HG02870 (cell line): ENCODE measurements at regions not wholly inside any gene's neighbourhood (a gene's known extent, or its start where the extent isn't known, plus 50 kb on each side); places are given as distances from the start of the nearest gene placed in this dataset.

Experiments used
- ATAC-seq: cut with Tn5 transposase; IDR thresholded peaks from one replicate; pipeline ENCODE4 v1.9.1; 2021; ENCODE audit warnings: mild to moderate bottlenecking, moderate library complexity; ENCODE audit not compliant: unreplicated experiment

DNA sequence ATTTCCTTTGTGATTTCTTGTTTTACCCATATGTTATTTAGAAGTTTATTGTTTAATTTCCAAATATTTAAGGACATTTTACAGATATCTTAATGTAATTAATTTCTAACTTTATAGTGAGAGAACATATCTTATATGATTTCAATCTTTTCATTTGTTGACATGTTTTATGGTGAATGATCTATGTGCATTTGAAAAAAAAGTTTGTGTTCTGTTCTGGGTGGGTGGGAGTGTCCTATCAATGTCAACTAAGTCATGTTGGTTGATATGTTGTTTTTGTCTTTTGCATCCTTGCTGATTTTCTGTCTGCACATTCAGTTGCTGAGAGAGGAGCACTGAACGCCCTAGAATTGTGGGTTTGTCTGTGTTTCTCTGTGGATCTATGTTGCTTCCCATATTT, 50.3 kb upstream of the CBFA2T3 start:
- ATAC-seq: no peak

DNA sequence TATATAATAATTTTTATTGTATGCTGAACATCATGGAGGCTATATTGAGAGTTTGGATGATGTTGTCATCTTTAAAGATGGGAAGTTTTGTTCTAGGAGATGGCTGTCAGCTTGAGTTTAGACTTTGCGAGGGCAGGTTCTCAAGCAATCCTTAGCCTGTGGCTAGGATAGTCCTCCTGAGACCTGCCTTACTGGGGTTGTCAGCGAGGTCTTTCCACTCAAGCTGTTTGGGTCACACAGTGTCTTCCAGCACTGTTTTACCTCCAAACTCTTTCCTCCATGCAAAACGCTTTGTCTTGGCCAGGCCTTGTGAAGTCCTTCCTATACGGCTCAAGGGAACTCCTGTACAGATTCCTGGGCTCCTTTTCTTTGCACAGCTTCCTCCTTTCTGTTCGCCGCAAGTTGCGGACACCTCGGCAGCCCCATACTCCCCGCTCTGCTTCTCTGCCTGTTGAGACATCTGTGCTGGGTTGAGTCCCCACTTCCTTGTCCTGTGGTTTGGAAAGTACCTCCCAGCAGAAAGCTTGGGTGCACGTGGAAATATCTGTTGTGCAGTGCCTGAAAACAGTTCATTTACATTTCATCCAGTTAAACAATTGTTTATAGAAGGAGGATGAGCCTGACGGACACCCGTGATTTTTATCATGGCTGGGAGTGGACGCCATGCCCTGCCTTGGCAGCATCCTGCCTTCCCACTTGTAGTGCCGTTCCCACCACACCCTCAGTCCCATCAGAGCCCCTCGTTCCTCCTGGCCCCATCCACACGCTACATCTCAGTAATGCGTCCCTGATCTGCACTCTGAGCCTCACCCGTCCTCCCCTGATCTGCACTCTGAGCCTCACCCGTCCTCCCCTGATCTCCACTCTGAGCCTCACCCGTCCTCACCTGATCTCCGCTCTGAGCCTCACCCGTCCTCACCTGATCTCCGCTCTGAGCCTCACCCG, 55.0 kb upstream of the CBFA2T3 start:
- ATAC-seq: peak; percentile 54

DNA sequence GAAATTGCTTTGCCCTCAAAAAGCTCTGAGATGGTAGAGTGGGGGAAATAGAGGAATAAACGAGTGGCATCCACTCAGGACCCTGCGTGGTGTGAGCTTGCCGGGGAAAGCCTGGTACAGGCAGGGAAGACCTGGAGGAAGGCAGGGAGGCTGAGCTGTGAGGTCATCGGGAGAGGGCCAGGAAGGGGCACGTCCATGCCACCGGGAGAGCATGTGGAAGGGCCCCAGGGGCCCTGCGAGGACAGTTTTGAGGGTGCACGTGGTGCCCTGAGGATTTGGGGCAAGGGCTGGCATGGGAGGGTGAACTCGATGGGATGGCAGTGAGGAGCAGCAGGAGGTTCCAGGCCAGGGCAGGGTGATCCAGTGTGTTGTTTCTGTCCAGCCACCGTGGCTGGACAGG, 56.3 kb upstream of the CBFA2T3 start:
- ATAC-seq: no peak

DNA sequence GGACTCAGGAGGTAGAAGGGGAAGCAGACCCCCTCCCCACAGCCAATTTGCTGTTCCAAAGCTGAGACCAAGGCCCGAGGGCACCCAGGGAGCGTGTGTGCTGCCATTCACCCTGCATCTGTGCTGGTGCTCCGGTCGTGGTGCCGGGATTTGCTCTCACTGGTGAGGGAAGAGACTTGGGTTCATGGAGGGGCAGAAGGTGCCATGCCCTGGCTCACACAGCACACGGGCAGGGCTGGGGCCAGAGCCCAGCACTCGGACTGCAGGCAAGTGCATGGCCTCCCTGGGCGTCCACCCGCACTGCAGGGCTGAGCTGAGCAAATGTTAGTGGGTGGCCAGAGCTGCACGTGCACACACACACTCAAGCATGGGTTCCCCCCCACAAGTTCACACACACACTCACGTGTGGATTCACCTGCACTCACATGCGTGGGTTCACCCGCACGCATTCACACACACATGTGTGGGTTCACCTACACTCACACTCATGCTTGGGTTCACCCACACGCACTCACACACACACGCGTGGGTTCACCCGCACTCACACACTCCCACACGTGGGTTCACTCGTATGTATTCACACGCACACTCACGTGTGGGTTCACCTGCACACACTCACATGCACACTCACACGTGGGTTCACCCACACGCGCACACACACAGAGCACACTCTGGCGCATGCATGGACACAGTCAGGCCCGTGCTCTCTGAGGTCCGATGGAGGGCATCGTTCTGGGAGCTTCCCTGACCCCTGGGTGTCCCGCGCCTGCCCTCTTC, 57.0 kb upstream of the CBFA2T3 start:
- no peak for ATAC-seq

DNA sequence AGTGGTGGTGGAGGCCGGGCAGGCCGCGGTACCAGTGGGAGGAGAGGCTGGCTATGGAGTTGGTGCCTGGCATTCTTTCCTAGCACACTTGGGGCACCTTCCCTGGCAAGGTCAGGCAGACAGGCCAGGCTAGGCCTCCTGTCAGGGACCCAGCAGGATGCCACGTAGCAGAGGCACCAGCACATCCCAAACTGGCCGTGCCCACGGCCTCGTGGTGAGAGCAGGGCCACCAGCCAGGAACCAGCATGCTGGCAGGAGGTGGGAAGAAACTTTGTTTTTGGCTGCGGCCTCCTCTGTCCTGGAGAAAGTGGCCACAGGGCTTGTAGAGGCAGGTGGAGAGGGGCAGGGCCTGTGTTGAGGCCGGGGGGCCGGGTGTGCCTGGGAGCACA, 57.6 kb upstream of the CBFA2T3 start:
- no peak for ATAC-seq

DNA sequence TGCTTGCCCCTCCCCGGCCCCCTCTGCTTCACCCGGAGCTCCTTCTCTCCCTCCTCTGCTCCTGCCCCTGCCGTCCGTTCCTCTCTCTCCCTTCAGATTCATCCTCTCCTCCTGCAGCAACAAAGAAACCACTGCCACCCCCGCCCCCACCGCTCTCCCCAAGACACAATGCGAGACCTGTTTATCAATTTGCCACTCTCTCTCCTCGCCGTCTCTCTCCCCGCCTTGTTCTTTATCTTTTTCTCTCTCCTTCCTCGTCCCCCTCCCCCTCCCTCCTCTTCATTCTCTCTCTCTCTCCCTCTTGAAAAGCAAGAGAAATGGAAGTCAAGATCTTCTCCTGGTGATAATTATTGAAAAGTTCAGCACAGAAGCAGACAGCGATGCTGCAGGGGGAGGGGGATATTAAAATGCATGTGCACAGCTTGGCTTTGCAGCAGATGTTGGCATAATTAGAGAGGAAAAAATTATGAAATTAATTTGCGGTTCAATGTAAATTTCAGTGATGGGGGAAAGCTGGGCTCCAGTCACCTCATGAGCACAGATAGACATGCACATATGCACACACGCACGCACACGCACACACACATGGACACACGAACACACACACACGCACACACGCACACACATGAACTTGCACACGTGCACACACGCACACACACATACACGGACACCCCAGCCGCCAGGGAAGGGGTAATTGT, 58.1 kb upstream of the CBFA2T3 start:
- ATAC-seq: no peak

DNA sequence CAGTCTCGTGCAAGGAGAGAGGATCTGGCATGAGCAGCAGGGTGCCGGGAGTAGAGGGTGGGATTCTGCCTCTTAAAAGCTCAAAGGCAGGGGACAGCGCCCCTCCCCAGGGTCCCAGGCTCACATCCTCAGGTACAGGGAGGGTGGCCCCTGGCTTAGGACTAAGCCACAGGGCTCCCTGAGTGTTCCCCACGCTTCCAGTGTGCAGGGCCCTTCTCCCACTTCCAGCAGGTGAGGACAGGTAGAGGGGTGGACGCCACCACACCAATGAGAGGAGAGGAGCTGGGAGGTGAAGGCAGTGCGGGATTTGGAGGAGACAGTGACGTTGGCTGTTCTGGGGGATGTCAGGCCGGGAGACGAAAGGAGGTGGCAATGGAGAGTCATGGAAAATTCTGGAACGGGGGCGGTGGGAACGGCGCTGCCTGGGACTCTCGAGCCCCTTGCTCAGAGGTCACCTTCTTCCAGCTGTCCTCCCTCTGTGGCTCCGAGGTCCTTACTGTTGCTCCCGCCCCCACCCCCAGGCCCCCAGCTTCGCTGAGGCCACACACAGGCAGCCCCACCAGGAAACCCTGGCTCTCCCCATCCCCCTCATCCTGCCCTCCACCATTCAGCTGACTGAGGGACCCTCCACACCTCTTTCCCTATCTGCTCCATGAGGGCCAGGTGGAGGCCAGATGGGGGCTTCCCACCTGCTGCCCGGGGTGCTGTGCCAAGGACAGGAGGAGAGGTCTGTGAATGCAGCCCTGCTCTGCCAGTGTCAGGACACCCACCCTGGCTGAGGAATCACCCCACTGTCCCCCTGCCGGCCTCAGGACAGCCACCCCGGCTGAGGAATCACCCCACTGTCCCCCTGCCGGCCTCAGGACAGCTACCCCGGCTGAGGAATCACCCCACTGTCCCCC, 57.7 kb upstream of the ACSF3 start:
- no peak for ATAC-seq

DNA sequence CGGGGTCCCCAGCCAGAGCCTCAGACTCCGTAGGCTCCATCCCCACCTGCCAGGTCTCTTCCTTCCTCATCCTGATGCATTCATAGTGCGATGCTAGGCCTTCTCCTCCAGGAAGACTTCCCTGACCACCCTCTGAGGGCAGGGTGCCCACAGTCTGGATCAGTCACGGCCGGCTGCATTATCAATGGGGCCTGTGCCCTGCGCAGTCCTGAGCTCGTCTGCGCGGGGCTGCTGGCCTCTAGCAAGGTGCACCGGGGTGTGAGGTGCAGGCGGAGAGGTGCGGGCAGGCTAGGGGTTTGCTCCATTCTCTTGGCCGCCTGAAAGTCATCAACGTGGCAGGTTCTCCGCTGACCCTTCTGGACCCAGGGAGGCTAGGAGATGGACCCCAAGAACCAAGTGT, 56.9 kb upstream of the ACSF3 start:
- no peak for ATAC-seq

DNA sequence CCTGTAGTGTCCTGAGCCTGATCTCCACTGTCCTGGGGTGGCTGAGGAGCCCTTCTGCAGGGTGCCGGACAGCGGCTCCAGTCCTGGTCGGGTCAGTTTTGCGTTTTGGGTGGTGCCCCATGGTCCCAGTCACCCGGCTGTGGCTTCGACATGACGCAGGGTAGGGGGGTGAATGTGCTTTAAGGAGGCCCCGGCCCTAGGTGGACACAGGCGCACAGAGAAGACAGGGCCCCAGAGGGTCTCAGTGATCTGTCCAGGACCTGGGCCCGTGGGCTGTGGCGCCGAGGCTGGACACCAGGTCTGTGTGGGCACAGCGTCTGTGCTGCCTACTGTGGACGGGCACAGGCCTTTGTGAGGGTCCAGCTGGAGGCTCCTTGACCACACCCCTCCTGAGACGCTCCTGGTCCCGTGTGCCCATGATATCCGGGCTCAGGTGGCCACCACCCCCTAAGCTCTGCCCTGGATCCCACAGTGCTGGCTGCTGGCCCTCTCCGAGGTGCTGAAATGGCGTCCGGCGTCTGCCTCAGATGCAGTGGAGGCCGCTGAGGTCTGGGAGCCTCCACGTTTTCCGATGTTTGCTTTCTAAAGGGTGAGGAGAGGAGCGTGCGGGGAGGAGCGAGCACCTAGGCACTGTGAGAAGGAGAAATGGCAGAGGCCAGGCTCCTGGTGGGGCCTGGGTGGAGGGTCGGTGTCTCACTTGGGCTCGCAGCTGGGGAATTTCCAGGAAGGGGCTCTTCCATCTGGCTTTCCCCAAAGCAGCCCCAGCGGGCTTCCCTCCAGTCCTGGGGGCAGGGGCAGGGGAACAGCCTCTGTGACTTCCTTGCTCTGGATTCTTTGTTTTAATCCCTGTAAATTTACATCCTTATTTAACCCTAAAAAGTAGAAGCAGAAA, 56.1 kb upstream of the ACSF3 start:
- no peak for ATAC-seq

DNA sequence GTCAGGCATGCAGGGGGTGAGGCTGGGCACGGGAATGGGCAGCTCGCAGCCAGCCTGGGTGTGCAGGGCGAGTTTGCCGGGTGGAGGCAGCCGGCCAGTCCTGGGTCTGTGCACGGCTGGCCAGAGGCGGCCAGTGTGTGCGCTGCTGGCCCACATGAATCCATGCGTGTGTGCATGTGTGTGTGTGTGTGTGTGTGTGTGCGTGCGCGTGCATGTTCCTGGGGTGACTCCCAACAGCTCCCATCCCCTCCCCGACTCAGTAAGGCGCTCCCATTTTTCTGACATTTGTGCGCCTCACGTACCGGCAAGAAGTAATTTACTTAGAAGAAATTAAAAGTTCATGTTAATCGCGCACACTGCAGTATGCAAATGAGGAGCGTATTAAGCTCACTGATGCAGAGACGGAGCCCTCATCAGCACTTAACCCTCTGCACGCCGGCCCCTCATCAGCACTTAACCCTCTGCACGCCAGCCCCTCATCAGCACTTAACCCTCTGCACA, 55.4 kb upstream of the ACSF3 start:
- no peak for ATAC-seq

DNA sequence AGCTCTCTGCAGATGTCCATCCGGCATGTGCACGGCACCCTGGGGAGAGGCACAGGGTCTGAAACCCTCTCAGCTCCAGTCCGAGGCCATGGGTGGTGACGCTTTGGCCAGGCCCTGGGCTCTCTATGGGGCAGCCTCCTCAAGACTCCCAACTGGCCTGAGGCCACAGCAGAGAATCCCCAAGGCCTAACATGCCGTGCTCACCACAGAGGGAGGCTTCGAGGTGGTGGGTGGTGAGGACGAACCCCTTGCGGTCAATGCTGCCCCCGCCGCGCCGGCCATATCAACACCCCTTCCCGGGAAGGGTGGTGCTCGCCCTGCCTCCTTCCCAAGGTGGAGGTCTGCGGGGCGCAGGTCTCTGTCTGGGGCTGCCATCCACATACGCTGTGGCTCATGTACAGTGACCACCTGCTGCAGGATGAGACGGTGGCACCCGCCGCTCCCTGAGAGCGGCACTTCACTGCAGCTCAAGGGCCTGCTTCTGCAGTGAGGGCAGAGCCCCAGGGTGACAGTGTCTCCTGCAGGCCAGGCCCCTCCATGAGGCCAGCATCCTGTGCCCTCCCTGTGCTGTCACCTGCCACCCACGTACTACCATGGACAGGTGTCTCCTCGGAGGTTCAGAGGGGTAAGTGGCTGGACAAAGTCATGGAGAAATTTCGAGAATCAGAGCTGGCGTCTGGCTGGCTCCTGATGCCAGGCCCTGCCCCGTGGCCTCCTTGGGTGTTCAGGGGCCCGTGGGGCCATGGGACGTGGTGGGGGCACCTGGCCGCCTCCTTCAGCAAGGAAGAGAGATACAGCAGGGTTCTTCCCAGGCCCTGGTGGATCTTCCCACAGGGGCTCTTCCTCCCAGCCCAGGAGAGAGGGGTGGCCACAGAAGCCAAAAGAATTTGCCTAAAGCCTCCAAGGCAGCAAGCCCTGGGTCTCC, 54.6 kb upstream of the ACSF3 start:
- ATAC-seq: no peak

DNA sequence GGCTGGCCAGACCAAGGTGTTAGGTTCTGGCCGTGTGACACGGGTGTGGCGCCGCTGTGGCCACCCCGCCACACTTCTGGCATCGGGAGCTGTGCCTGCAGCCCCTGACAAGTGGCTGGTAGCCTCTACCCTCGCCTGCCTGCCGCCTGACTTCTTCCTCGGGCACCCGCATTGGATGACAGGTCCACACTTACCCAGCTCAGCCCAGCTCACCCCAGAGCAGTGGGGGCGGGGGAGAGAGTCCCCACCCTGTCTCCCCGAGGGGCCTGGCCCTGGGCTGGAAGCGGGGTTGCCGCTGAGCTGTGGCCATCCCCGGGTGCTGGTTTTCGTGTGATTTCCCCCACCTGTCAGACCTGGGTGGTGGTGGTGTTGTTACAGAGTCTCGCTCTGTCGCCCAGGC, 53.9 kb upstream of the ACSF3 start:
- ATAC-seq: no peak

DNA sequence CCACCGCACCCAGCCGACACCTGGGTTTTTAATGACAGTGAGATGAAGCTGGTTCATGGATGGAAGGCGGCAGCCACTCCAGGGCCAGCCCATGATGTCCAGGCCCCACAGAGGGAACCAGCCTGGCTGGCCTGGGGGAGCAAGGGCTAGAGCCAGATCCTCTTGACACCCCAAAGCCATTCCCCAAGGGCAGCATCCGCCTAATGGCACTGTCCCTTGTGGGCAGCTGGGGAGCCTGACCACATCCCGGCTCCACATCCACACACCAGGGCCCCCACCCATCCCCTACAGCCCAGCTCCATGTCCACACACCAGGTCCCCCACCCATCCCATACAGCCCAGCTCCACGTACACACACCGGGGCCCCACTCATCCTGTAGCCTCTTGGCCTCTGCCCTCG, 53.3 kb upstream of the ACSF3 start:
- no peak for ATAC-seq

DNA sequence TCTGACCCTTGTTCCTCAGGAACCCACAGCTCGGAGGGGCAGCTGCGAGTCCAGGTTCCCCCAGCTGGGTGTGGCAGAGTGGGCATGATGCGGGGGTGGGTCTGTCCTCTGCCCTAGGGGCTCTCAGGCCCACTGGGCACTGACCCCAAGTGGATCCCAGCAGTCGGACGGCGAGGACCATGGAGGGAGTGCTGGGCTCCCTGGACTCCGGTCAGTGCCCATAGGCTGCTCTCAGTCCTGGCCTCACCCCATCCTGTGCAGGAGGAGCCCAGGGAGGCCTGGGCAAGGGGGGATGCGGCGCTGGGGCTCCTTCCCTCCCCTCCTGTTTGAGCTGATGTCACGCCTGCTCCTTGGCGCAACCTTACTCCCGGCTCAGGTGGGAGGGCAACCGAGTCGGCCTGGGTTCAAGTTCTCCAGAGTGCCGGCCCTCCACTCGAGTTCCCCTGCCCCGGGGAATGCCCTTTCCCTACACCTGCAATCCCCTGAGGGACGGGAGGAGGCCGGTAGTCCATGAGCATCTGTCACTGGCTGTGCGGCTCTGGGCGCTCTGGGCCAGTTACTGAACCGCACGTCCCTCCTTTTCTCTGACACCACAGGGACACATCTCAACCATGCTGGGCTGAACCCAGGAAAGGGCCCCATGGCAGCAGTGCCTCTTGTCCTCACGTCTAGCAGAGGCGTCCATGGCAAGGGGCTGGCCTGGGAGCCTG, 52.6 kb upstream of the ACSF3 start:
- ATAC-seq: no peak

DNA sequence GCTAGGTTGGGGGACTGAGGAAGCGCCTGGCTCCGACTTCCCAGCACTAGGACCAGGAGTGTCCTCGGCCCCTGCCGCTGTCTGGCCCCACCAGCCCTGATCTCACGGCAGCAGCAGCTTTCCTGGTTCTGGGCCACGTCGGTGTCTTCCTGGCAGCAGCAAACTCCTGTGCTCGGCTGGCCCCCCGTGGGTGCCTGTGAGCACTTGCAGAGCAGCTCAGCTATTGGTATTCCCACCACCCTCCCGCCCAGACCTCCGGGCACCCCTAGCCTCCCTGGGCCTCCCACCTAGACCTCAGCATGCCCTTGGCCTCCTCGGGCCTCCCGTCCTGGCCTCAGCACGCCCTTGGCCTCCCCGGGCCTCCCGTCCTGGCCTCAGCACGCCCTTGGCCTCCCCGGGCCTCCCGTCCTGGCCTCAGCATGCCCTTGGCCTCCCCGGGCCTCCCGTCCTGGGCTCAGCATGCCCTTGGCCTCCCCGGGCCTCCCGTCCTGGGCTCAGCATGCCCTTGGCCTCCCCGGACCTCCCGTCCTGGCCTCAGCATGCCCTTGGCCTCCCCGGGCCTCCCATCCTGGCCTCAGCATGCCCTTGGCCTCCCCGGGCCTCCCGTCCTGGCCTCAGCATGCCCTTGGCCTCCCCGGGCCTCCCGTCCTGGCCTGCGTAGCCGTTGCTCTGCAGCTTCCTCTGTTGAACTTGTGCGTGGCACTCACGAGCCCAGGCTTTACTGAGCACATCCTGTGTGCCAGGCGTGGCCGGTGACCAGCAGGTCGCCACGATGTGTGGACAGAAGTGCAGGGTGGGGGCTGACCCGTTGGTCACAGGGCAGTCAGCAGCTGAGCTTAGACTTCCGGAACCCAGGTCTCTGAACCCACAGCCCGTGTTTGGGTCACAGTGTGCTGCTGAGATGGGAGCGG, 51.8 kb upstream of the ACSF3 start:
- ATAC-seq: no peak

DNA sequence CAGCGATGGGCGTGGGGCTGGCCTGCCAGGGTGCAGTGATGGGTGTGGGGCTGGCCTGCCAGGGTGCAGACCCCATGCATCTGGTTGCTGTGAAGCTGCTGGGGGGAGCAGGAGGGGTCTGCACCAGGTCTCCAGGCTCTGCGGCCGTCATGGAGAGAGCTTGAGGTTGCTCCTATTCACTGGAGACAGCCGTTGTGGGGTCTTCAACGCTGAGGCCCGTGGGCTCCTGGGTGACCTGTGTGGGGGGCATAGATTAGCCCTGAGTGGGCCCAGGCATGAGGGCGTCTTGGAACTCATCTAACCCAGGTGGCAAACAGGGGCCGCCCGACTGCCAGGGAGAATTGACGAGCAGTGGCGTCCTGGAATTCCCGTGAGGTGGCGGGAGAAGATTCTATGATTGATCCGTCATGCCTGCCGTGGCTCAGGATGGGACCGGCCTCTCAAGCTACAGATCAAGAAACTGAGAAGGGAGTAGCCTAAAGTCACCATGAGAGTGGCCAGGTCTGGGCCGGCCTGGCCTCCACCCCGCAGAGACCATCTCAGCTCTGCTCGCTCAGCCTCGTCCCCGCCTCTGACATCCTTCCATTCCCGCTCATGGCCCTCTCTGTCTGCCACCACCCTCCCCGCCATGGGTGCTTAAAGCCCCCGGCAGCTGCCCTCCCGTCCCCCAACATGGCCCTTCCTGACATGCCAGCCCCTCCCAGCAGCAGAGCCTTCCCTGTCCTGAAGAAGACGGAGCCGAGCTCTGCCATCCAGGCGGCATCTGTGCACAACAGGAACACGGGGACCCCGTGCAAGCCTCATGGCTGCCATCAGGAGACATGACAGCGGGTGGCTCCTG, 50.7 kb upstream of the ACSF3 start:
- ATAC-seq: no peak
